IMR-90 (cell line): ENCODE measurements at regions not wholly inside any gene's neighbourhood (a gene's known extent, or its start where the extent isn't known, plus 50 kb on each side); places are given as distances from the start of the nearest gene placed in this dataset.

Source experiments
- ATAC-seq: fragments of 200-7000 bp; cut with Tn5 transposase; 2 replicates; pipeline ENCODE4 v1.9.1; 2020; ENCODE audit warnings: low read depth, mild to moderate bottlenecking, moderate library complexity
- BruUV-seq: library from RNA; stranded (reverse); fragments of 400-500 nt; replicated peaks from 2 replicates; lab custom pipeline; 2021; lab: Mats Ljungman, UMichigan
- CTCF ChIA-PET: fragments of 300-600 bp; formaldehyde crosslinking; extraction: SDS; loops from one replicate; lab custom pipeline; 2021; ENCODE audit warnings: antibody characterized with exemption; lab: Yijun Ruan, JAX
- POLR2A ChIA-PET: fragments of 300-600 bp; sonication (Branson Sonifier 250); formaldehyde crosslinking; loops from one replicate; lab custom pipeline; 2022; ENCODE audit warnings: antibody characterized with exemption; ENCODE audit not compliant: unreplicated experiment; lab: Charles Lee
- DNase-seq: peaks from one replicate; pipeline ENCODE4 v3.0.0; 2013
- H2AFZ ChIP-seq: replicated peaks from 2 replicates; pipeline ENCODE3; 2013; ENCODE audit warnings: low read length, mild to moderate bottlenecking; ENCODE audit not compliant: poor library complexity
- H2AK5ac ChIP-seq: 2 replicates; pipeline ENCODE4 v1.6.1; 2013; ENCODE audit warnings: low read depth, low read length, inconsistent platforms
- H2AK9ac ChIP-seq: replicated peaks from 2 replicates; pipeline ENCODE3; 2013; ENCODE audit warnings: mild to moderate bottlenecking, low read depth, low read length, moderate library complexity; ENCODE audit not compliant: poor library complexity
- H2BK120ac ChIP-seq: 2 replicates; pipeline ENCODE4 v1.6.1; 2013; ENCODE audit warnings: low read depth, low read length, inconsistent platforms
- H2BK15ac ChIP-seq: 3 replicates; pipeline ENCODE4 v1.6.1; 2013; ENCODE audit warnings: low read depth, low read length, inconsistent platforms
- H2BK20ac ChIP-seq: 2 replicates; pipeline ENCODE4 v1.6.1; 2013; ENCODE audit warnings: low read depth, mild to moderate bottlenecking, inconsistent platforms, low read length, moderate library complexity
- H2BK5ac ChIP-seq: 2 replicates; pipeline ENCODE4 v1.6.1; 2013; ENCODE audit warnings: mild to moderate bottlenecking, low read depth, low read length, inconsistent platforms; ENCODE audit not compliant: poor library complexity, severe bottlenecking
- H3K14ac ChIP-seq: replicated peaks from 2 replicates; pipeline ENCODE4 v1.6.1; 2013; ENCODE audit warnings: low read depth, low read length, inconsistent platforms
- H3K18ac ChIP-seq: 2 replicates; pipeline ENCODE4 v1.6.1; 2013; ENCODE audit warnings: low read depth, low read length, control low read depth
- H3K23ac ChIP-seq: 2 replicates; pipeline ENCODE4 v1.6.1; 2013; ENCODE audit warnings: low read depth, low read length, inconsistent platforms
- H3K27ac ChIP-seq: 2 replicates; pipeline ENCODE4 v1.5.1; 2013; ENCODE audit warnings: mild to moderate bottlenecking, control low read depth, low read length; ENCODE audit not compliant: insufficient read depth
- H3K27me3 ChIP-seq: 2 replicates; pipeline ENCODE4 v1.6.1; 2013; ENCODE audit warnings: low read length; ENCODE audit not compliant: control insufficient read depth, insufficient read depth
- H3K36me3 ChIP-seq: 2 replicates; pipeline ENCODE4 v1.6.1; 2013; ENCODE audit warnings: low read length, mixed read lengths; ENCODE audit not compliant: control insufficient read depth, insufficient read depth
- H3K4ac ChIP-seq: 2 replicates; pipeline ENCODE4 v1.6.1; 2013; ENCODE audit warnings: low read depth, low read length, inconsistent platforms
- H3K4me1 ChIP-seq: 2 replicates; pipeline ENCODE4 v1.6.1; 2013; ENCODE audit warnings: low read length, mixed read lengths; ENCODE audit not compliant: control insufficient read depth, insufficient read depth
- H3K4me2 ChIP-seq: 2 replicates; pipeline ENCODE4 v1.6.1; 2013; ENCODE audit warnings: low read depth, mild to moderate bottlenecking, control low read depth, low read length, moderate library complexity
- H3K4me3 ChIP-seq: 2 replicates; pipeline ENCODE4 v1.5.1; 2013; ENCODE audit warnings: low read depth, mild to moderate bottlenecking, control low read depth, low read length, moderate library complexity; ENCODE audit not compliant: insufficient read depth
- H3K56ac ChIP-seq: 2 replicates; pipeline ENCODE4 v1.6.1; 2013; ENCODE audit warnings: low read length, inconsistent platforms; ENCODE audit not compliant: insufficient read depth; ENCODE audit errors: extremely low read depth
- H3K79me1 ChIP-seq, 2 experiments: 2 replicates each; pipeline ENCODE4 v1.6.1; 2013; ENCODE audit warnings: low read length in 2 of 2, inconsistent platforms in 1 of 2, low read depth in 1 of 2
- H3K9ac ChIP-seq: 2 replicates; pipeline ENCODE4 v1.6.1; 2013; ENCODE audit warnings: low read depth, low read length, control low read depth
- H3K9me1 ChIP-seq: 2 replicates; pipeline ENCODE4 v1.6.1; 2013; ENCODE audit warnings: low read length, inconsistent platforms; ENCODE audit not compliant: insufficient read depth
- H3K9me3 ChIP-seq: 2 replicates; pipeline ENCODE4 v1.6.1; 2013; ENCODE audit warnings: low read length; ENCODE audit not compliant: control insufficient read depth, insufficient read depth
- H4K20me1 ChIP-seq: 2 replicates; pipeline ENCODE4 v1.6.1; 2013; ENCODE audit warnings: low read length, inconsistent platforms; ENCODE audit not compliant: insufficient read depth
- H4K5ac ChIP-seq: 2 replicates; pipeline ENCODE4 v1.6.1; 2013; ENCODE audit warnings: mild to moderate bottlenecking, low read depth, low read length, control low read depth
- H4K8ac ChIP-seq, 2 experiments: 2 replicates each; pipeline ENCODE4 v1.6.1; 2013; ENCODE audit warnings: low read depth in 2 of 2, low read length in 2 of 2, control low read depth in 1 of 2, inconsistent platforms in 1 of 2
- H4K91ac ChIP-seq: 2 replicates; pipeline ENCODE4 v1.6.1; 2013; ENCODE audit warnings: low read depth, low read length, inconsistent platforms; ENCODE audit not compliant: insufficient read depth
- BHLHE40 ChIP-seq: fragments of 150-350 bp; IDR thresholded peaks from 2 replicates; pipeline ENCODE4 v1.6.1; 2016; ENCODE audit warnings: mild to moderate bottlenecking, low read depth, low read length
- CEBPB ChIP-seq: IDR thresholded peaks from 2 replicates; pipeline ENCODE4 v1.6.1; 2012; ENCODE audit warnings: low read depth, low read length, improper control_type of control experiment
- CHD1 ChIP-seq: IDR thresholded peaks from 2 replicates; pipeline ENCODE4 v1.6.1; 2012; ENCODE audit warnings: low read depth, low read length, improper control_type of control experiment
- CTCF ChIP-seq: conservative IDR thresholded peaks from 2 replicates; pipeline ENCODE4 v1.5.1; 2012; ENCODE audit warnings: mild to moderate bottlenecking, low read depth, low read length, improper control_type of control experiment
- ELK1 ChIP-seq: fragments of 150-350 bp; IDR thresholded peaks from 2 replicates; pipeline ENCODE4 v1.6.1; 2016; ENCODE audit warnings: low read depth, mild to moderate bottlenecking, low read length, moderate library complexity, borderline replicate concordance
- FOS ChIP-seq: fragments of 150-350 bp; IDR thresholded peaks from 2 replicates; pipeline ENCODE4 v1.6.1; 2016; ENCODE audit warnings: low read depth, low read length
- MAFK ChIP-seq: IDR thresholded peaks from 2 replicates; pipeline ENCODE4 v1.6.1; 2012; ENCODE audit warnings: low read depth, low read length, improper control_type of control experiment
- MAZ ChIP-seq: IDR thresholded peaks from 2 replicates; pipeline ENCODE4 v1.6.1; 2012; ENCODE audit warnings: low read depth, mild to moderate bottlenecking, low read length, improper control_type of control experiment, moderate library complexity, borderline replicate concordance
- MXI1 ChIP-seq: IDR thresholded peaks from 2 replicates; pipeline ENCODE4 v1.6.1; 2012; ENCODE audit warnings: low read depth, mild to moderate bottlenecking, low read length, moderate library complexity, borderline replicate concordance
- NFE2L2 ChIP-seq: fragments of 150-350 bp; IDR thresholded peaks from 2 replicates; pipeline ENCODE4 v1.6.1; 2016; ENCODE audit warnings: low read depth, mild to moderate bottlenecking, low read length
- POLR2A ChIP-seq: IDR thresholded peaks from 2 replicates; pipeline ENCODE4 v1.6.1; 2012; ENCODE audit warnings: mild to moderate bottlenecking, low read depth, low read length
- RAD21 ChIP-seq: IDR thresholded peaks from 2 replicates; pipeline ENCODE4 v1.6.1; 2012; ENCODE audit warnings: low read length, improper control_type of control experiment
- RCOR1 ChIP-seq: IDR thresholded peaks from 2 replicates; pipeline ENCODE4 v1.6.1; 2012; ENCODE audit warnings: mild to moderate bottlenecking, low read length, improper control_type of control experiment; ENCODE audit not compliant: insufficient replicate concordance
- RFX5 ChIP-seq: IDR thresholded peaks from 2 replicates; pipeline ENCODE4 v1.8.0; 2012; ENCODE audit warnings: low read depth, mild to moderate bottlenecking, low read length, moderate library complexity
- SMC3 ChIP-seq: fragments of 150-350 bp; IDR thresholded peaks from 2 replicates; pipeline ENCODE4 v1.6.1; 2016; ENCODE audit warnings: low read depth, mild to moderate bottlenecking, antibody characterized with exemption, low read length, moderate library complexity
- USF2 ChIP-seq: fragments of 150-350 bp; IDR thresholded peaks from 2 replicates; pipeline ENCODE4 v1.6.1; 2017; ENCODE audit warnings: mild to moderate bottlenecking, antibody characterized with exemption, low read length, low read depth
- WGBS, 2 experiments: methylation state at CpG; one replicate each; pipeline versions ENCODE4 v1.1.5 to v1.1.7; 2013; ENCODE audit warnings: missing lambda C conversion rate in 2 of 2; ENCODE audit not compliant: insufficient read length in 1 of 2; ENCODE audit errors: extremely low coverage in 2 of 2; 5-methylcytosine and 5-hydroxymethylcytosine counted together
- dilution Hi-C: fragments of 300-500 bp; cut with HindIII; formaldehyde crosslinking; loops from one replicate; pipeline ENCODE4 v1.14.3; 2018; ENCODE audit warnings: low sequenced_read_pairs; ENCODE audit not compliant: unreplicated experiment
- in situ Hi-C: fragments of 300-500 bp; cut with MboI; formaldehyde crosslinking; loops from 3 replicates; pipeline ENCODE4 v1.14.3; 2019; ENCODE audit warnings: low sequenced_read_pairs, inconsistent platforms, mixed read lengths
- intact Hi-C: fragments of 100-400 bp; cut with micrococcal nuclease; formaldehyde crosslinking; loops from 2 replicates; pipeline ENCODE4 v1.10.0; 2022

DNA sequence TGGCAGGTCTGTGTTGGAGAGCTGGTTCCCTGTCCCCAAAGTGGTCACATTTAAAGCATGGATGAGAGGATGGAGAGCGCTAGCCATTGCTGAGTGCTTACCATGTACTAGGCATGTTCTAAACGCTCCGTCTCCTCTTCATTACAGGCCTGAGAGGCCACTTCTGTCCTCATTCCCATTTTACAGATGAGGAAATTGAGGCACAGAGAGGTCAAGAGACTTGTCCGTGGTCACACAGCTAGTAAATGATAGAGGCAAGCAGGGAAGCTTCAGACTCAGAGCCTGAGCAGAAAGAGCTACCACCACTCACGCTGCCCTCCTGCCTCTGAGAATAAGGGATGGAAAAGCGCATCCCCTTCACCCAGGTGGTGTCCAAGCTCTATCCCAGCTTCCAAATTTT, 64.3 kb downstream of the SLC25A47 start:
- Histone ChIP-seq H2AK5ac (peak overlapping the region; percentile 7), H3K4me1 (peaks cover 30% of the 10 kb centered on the region), H2AFZ (no peak overlapping the region), H3K14ac (no peak overlapping the region), H4K91ac (no peak overlapping the region), H4K8ac (no peak overlapping the region), H4K20me1 (peaks cover 18% of the 10 kb centered on the region), H3K4ac (peak overlapping the region; percentile 11; the same call in 1 of the 2 replicates), H2BK5ac (no peak overlapping the region), H2BK15ac (peak overlapping the region; percentile 53; the same call in 1 of the 3 replicates), H4K5ac (no peak overlapping the region), H3K79me1 (peaks cover 22 to 53% of the 10 kb centered on the region in 2 experiments), H3K9ac (no peak overlapping the region), H3K36me3 (peaks cover 8% of the 10 kb centered on the region; the same call in 1 of the 2 replicates), H2AK9ac (no peak overlapping the region), H3K9me3 (no peaks in the 10 kb centered on the region), H2BK20ac (no peak overlapping the region), H3K27ac (no peak overlapping the region), H3K4me2 (no peak overlapping the region), H3K9me1 (peaks cover 13% of the 10 kb centered on the region), H3K23ac (no peak overlapping the region), H3K4me3 (no peak overlapping the region), H3K27me3 (no peaks in the 10 kb centered on the region), H3K56ac (no peak overlapping the region), H2BK120ac (no peak overlapping the region), H3K18ac (no peak overlapping the region)
- in situ Hi-C loops (loop anchor here (10.0 kb wide), 2 partner anchors 457 to 1237 kb away; no protein-coding TSS in a partner anchor), dilution Hi-C loops (no loop called here), intact Hi-C loops (loop anchor here (5.0 to 10.0 kb wide), 2 partner anchors 515 to 847 kb away; partner anchors contain the start of gene RTL1)
- ATAC-seq (no peak), DNase-seq (no peak)
- TF ChIP-seq POLR2A (no peak), CHD1 (no peak), USF2 (no peak), MAZ (no peak), BHLHE40 (no peak), RCOR1 (no peak), SMC3 (no peak), MAFK (no peak), CEBPB (no peak), MXI1 (no peak), ELK1 (no peak), RFX5 (no peak), CTCF (no peak), NFE2L2 (no peak), FOS (no peak), RAD21 (no peak)
- ChIA-PET POLR2A (no interaction called here), CTCF (interaction anchor here (1.4 to 3.7 kb wide), 2 partner anchors 30 to 258 kb away, joined by 5 to 26 read pairs; no protein-coding TSS in a partner anchor)
- BruUV-seq = no TSS peak
- no CpG with 5 or more reads among the region's 6 CpGs for WGBS, 2 experiments
